Gastroesophageal sphincter (tissue), 3 donors: ENCODE measurements at regions not wholly inside any gene's neighbourhood (a gene's known extent, or its start where the extent isn't known, plus 50 kb on each side); places are given as distances from the start of the nearest gene placed in this dataset.

Experiments used
- POLR2A ChIP-seq, 2 donors: fragments of 450-650 bp; IDR thresholded peaks; one replicate each; pipeline ENCODE4 v1.6.1; 2017; ENCODE audit warnings: antibody characterized with exemption in 2 of 2, mild to moderate bottlenecking in 2 of 2, moderate library complexity in 1 of 2
- POLR2AphosphoS5 ChIP-seq: sonication (generic); formaldehyde crosslinking; IDR thresholded peaks from one replicate; pipeline ENCODE4 v1.6.1; 2017; ENCODE audit warnings: antibody characterized with exemption
- TF ChIP-seq, protein P1 (sequence below), 4 experiments: fragments of 200-600 bp in 2 of 4; fragments of 450-650 bp in 2 of 4; sonication (generic) in 1 of 4; IDR thresholded peaks; one replicate each; pipeline ENCODE4 v1.5.1; 2017 to 2019; ENCODE audit warnings: antibody characterized with exemption in 4 of 4, mild to moderate bottlenecking in 2 of 4, moderate library complexity in 2 of 4

DNA sequence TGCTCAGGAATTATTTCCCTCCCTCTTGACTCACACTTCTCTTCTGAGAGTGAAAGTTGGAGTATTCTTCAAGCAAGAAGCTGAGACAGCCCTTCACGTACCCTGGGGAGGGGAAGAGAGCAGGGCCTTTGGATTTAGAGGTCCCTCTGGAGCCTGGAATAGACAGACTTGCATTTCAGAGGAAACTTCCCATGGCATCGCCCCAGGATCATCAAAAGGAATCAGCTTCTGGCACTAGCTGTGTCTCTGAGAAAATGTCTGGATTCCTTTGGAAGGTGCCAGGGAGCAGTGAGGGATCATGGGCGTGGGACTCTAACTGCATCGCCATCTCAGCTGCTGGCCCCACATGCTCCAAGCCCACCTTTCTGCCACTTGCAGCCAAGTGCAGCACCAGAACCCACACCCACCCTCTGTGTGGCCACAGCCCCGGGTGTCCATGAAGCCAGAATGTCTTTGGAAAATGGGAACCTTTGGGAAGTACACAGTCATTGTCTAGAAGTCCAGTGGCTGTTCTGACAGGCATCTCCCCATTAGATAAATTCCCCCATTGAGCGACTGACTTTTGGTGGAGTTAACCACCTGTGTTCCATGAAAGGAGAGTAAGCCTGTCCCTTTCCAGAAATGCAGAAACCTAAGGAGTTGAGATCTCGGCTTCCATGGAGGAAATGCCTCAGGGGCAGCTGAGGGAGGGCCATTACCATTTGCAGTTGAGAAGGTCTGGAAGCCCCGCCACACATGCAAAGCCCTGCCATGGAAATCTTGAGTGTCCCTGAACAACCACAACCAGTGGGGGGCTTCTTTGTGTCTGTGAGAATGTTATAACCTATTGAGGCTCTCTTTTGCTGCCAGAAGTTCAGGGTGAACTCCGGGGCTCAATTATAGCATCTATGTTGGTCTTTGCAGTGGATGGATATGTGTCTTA lies 57.8 kb upstream of the GDF10 start:
- TF ChIP-seq, protein P1, sequence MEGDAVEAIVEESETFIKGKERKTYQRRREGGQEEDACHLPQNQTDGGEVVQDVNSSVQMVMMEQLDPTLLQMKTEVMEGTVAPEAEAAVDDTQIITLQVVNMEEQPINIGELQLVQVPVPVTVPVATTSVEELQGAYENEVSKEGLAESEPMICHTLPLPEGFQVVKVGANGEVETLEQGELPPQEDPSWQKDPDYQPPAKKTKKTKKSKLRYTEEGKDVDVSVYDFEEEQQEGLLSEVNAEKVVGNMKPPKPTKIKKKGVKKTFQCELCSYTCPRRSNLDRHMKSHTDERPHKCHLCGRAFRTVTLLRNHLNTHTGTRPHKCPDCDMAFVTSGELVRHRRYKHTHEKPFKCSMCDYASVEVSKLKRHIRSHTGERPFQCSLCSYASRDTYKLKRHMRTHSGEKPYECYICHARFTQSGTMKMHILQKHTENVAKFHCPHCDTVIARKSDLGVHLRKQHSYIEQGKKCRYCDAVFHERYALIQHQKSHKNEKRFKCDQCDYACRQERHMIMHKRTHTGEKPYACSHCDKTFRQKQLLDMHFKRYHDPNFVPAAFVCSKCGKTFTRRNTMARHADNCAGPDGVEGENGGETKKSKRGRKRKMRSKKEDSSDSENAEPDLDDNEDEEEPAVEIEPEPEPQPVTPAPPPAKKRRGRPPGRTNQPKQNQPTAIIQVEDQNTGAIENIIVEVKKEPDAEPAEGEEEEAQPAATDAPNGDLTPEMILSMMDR (IDR thresholded peaks at IDR 0.05), result no peak
- TF ChIP-seq POLR2A (IDR thresholded peaks at IDR 0.05) (no peak), POLR2AphosphoS5 (no peak)
